MM.1S (cell line): ENCODE measurements at regions not wholly inside any gene's neighbourhood (a gene's known extent, or its start where the extent isn't known, plus 50 kb on each side); places are given as distances from the start of the nearest gene placed in this dataset.

Source experiments
- EZH2 ChIP-seq: fragments of 300-600 bp; sonication (generic); optimal IDR thresholded peaks from 2 replicates; pipeline ENCODE3; 2017; ENCODE audit warnings: low read depth, mild to moderate bottlenecking, antibody characterized with exemption, low read length, mixed read lengths
- EZH2phosphoT487 ChIP-seq: fragments of 300-600 bp; sonication (generic); IDR thresholded peaks from 2 replicates; pipeline ENCODE4 v1.6.1; 2018; ENCODE audit warnings: antibody characterized with exemption, low read length
- TF ChIP-seq, protein P1 (sequence below): fragments of 300-600 bp; sonication (generic); IDR thresholded peaks from 2 replicates; pipeline ENCODE4 v1.5.1; 2016; ENCODE audit warnings: antibody characterized with exemption, low read length, mixed read lengths

- TF ChIP-seq, protein P1, sequence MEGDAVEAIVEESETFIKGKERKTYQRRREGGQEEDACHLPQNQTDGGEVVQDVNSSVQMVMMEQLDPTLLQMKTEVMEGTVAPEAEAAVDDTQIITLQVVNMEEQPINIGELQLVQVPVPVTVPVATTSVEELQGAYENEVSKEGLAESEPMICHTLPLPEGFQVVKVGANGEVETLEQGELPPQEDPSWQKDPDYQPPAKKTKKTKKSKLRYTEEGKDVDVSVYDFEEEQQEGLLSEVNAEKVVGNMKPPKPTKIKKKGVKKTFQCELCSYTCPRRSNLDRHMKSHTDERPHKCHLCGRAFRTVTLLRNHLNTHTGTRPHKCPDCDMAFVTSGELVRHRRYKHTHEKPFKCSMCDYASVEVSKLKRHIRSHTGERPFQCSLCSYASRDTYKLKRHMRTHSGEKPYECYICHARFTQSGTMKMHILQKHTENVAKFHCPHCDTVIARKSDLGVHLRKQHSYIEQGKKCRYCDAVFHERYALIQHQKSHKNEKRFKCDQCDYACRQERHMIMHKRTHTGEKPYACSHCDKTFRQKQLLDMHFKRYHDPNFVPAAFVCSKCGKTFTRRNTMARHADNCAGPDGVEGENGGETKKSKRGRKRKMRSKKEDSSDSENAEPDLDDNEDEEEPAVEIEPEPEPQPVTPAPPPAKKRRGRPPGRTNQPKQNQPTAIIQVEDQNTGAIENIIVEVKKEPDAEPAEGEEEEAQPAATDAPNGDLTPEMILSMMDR: no peak
- no peak for TF ChIP-seq EZH2
- no peak for TF ChIP-seq EZH2phosphoT487
These were observed 75.8 kb downstream of the RTP5 start for GRCh38 chr2:241945311-241945710.
